Thoracic aorta (tissue), 2 donors: ENCODE measurements at regions not wholly inside any gene's neighbourhood (a gene's known extent, or its start where the extent isn't known, plus 50 kb on each side); places are given as distances from the start of the nearest gene placed in this dataset.
"Not testable (repeated sequence)": the region's sequence is repeated elsewhere in the genome, so short reads cannot be mapped to it uniquely, and the experiment has no call there.

Experiments
- ATAC-seq: fragments of 150-250 bp; one replicate; pipeline ENCODE4 v1.8.0; 2017; ENCODE audit warnings: low read depth; ENCODE audit not compliant: insufficient number of reproducible peaks, low FRiP score
- DNase-seq: peaks from one replicate; pipeline ENCODE4 v3.0.0-alpha.2; 2020; ENCODE audit warnings: low spot score
- H3K27ac ChIP-seq, 2 donors: fragments of 200-600 bp; sonication (generic); 1 replicate in 1 of 2; 2 replicates in 1 of 2; pipeline ENCODE4 v1.5.1; 2016; ENCODE audit warnings: mild to moderate bottlenecking in 2 of 2, moderate library complexity in 2 of 2
- H3K27me3 ChIP-seq: fragments of 200-600 bp; sonication (generic); replicated peaks from 2 replicates; pipeline ENCODE4 v1.6.0; 2016; ENCODE audit warnings: mild to moderate bottlenecking; ENCODE audit not compliant: insufficient read depth
- H3K36me3 ChIP-seq: fragments of 200-600 bp; sonication (generic); one replicate; pipeline ENCODE4 v1.5.1; 2016
- H3K4me1 ChIP-seq, 2 donors: fragments of 200-600 bp; sonication (generic); 1 replicate in 1 of 2; 2 replicates in 1 of 2; pipeline versions ENCODE4 v1.5.1 to v1.6.0; 2016; ENCODE audit warnings: low read depth in 2 of 2, mild to moderate bottlenecking in 1 of 2; ENCODE audit not compliant: control insufficient read depth in 1 of 2
- H3K4me3 ChIP-seq: fragments of 200-600 bp; sonication (generic); 2 replicates; pipeline ENCODE4 v1.5.1; 2016; ENCODE audit warnings: mild to moderate bottlenecking
- H3K9me3 ChIP-seq: fragments of 200-600 bp; sonication (generic); 2 replicates; pipeline ENCODE4 v1.5.1; 2016
- TF ChIP-seq, protein P1 (sequence below): fragments of 200-600 bp; sonication (generic); IDR thresholded peaks from one replicate; pipeline ENCODE4 v1.5.1; 2019; ENCODE audit warnings: antibody characterized with exemption

DNA sequence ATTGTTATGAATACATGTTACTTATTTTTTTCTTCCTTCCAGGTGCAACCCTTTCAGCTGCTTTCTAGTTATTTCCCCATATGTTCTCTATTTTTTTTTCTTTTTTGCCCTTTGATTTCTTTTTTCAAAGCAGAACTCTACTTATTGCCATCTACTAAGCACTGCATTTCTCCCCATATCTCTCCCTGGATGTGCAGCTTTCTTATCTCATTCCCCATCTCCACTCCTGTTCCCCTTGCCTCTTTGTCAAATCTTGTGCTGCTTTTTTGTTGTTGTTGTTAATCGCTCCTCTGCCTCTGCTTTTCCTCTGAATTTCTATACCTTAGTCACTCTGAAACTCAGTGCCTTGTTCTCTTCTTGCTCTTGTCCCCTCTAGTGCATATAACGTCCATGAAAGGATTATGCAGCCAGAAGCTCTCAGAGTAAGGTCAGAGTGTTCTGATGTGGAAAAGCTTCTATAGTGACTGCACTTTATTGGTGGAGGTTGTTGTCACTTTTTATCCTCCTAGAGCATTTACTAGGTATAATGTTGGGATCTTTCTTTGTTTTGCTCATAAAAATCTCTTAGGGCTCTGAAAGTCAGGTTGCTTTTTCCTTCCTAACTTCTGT, 51.1 kb upstream of the JADE1 start:
- no peaks in the 10 kb centered on the region for H3K9me3 ChIP-seq
- no peak for DNase-seq
- H3K4me3 ChIP-seq, result no peak overlapping the region
- ATAC-seq, result no peak
- TF ChIP-seq, protein P1, sequence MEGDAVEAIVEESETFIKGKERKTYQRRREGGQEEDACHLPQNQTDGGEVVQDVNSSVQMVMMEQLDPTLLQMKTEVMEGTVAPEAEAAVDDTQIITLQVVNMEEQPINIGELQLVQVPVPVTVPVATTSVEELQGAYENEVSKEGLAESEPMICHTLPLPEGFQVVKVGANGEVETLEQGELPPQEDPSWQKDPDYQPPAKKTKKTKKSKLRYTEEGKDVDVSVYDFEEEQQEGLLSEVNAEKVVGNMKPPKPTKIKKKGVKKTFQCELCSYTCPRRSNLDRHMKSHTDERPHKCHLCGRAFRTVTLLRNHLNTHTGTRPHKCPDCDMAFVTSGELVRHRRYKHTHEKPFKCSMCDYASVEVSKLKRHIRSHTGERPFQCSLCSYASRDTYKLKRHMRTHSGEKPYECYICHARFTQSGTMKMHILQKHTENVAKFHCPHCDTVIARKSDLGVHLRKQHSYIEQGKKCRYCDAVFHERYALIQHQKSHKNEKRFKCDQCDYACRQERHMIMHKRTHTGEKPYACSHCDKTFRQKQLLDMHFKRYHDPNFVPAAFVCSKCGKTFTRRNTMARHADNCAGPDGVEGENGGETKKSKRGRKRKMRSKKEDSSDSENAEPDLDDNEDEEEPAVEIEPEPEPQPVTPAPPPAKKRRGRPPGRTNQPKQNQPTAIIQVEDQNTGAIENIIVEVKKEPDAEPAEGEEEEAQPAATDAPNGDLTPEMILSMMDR, result no peak
- H3K27ac ChIP-seq, result no peak overlapping the region
- H3K36me3 ChIP-seq, result no peaks in the 10 kb centered on the region
- peaks cover 6 to 12% of the 10 kb centered on the region in 2 donors for H3K4me1 ChIP-seq
- no peaks in the 10 kb centered on the region for H3K27me3 ChIP-seq

GRCh38 chr4:128757712-128758111, 51.8 kb upstream of the JADE1 start:
- TF ChIP-seq, protein P1, result peak; percentile 21
- Histone ChIP-seq H3K4me1 (peaks cover 6 to 12% of the 10 kb centered on the region in 2 donors), H3K27me3 (no peaks in the 10 kb centered on the region), H3K36me3 (no peaks in the 10 kb centered on the region), H3K4me3 (no peak overlapping the region), H3K27ac (no peak overlapping the region), H3K9me3 (no peaks in the 10 kb centered on the region)
- ATAC-seq (peak; percentile 43), DNase-seq (no peak)

GRCh38 chr4:128751354-128751753, 58.1 kb upstream of the JADE1 start:
- TF ChIP-seq, protein P1, result no peak
- DNase-seq, result no peak

GRCh38 chr4:128741748-128742147, 67.8 kb upstream of the JADE1 start:
- H3K4me3 ChIP-seq, H3K27me3 ChIP-seq, H3K9me3 ChIP-seq, H3K36me3 ChIP-seq, H3K27ac ChIP-seq, DNase-seq, ATAC-seq, H3K4me1 ChIP-seq: not testable (repeated sequence)

More at GRCh38 chr4:128751354-128751753, 58.1 kb upstream of the JADE1 start:
- no peak overlapping the region for H3K27ac ChIP-seq
- no peaks in the 10 kb centered on the region for H3K4me1 ChIP-seq
- no peaks in the 10 kb centered on the region for H3K36me3 ChIP-seq
- no peaks in the 10 kb centered on the region for H3K27me3 ChIP-seq
- H3K9me3 ChIP-seq, result no peaks in the 10 kb centered on the region
- no peak for ATAC-seq
- H3K4me3 ChIP-seq, result no peak overlapping the region

GRCh38 chr4:128737098-128737513, 72.4 kb upstream of the JADE1 start:
- H3K27me3 ChIP-seq, result no peaks in the 10 kb centered on the region
- H3K27ac ChIP-seq, result no peak overlapping the region
- no peak for DNase-seq
- TF ChIP-seq, protein P1, result no peak
- no peaks in the 10 kb centered on the region for H3K9me3 ChIP-seq
- H3K36me3 ChIP-seq, result no peaks in the 10 kb centered on the region
- ATAC-seq, result no peak
- no peaks in the 10 kb centered on the region for H3K4me1 ChIP-seq
- H3K4me3 ChIP-seq, result no peak overlapping the region

DNA sequence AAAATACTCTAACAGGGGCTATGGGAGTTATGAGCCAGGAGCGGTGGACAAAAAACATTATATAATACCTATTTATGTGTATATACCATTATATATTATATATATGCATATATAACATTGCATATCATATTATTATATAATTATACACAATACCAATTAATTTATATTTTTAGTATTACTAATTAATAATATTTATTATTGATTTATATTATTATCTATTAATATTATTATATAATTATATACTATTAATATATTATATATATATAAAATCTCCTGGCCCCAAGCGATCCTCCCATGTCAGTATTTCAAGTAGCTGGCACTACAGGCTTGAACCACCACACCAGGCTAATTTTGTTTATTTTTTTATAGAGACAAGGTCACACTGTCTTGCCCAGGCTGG, 73.8 kb upstream of the JADE1 start:
- TF ChIP-seq, protein P1, result no peak
- ATAC-seq (no peak), DNase-seq (no peak)
- Histone ChIP-seq H3K9me3 (no peaks in the 10 kb centered on the region), H3K36me3 (no peaks in the 10 kb centered on the region), H3K4me3 (no peak overlapping the region), H3K27me3 (no peaks in the 10 kb centered on the region), H3K4me1 (no peaks in the 10 kb centered on the region), H3K27ac (no peak overlapping the region)
